IMR-90 (cell line): ENCODE measurements at regions not wholly inside any gene's neighbourhood (a gene's known extent, or its start where the extent isn't known, plus 50 kb on each side); places are given as distances from the start of the nearest gene placed in this dataset.

Experiments used
- ATAC-seq: fragments of 200-7000 bp; cut with Tn5 transposase; 2 replicates; pipeline ENCODE4 v1.9.1; 2020; ENCODE audit warnings: low read depth, mild to moderate bottlenecking, moderate library complexity
- BruUV-seq: library from RNA; stranded (reverse); fragments of 400-500 nt; replicated peaks from 2 replicates; lab custom pipeline; 2021; lab: Mats Ljungman, UMichigan
- CTCF ChIA-PET: fragments of 300-600 bp; formaldehyde crosslinking; extraction: SDS; loops from one replicate; lab custom pipeline; 2021; ENCODE audit warnings: antibody characterized with exemption; lab: Yijun Ruan, JAX
- POLR2A ChIA-PET: fragments of 300-600 bp; sonication (Branson Sonifier 250); formaldehyde crosslinking; loops from one replicate; lab custom pipeline; 2022; ENCODE audit warnings: antibody characterized with exemption; ENCODE audit not compliant: unreplicated experiment; lab: Charles Lee
- DNase-seq: peaks from one replicate; pipeline ENCODE4 v3.0.0; 2013
- H2AFZ ChIP-seq: replicated peaks from 2 replicates; pipeline ENCODE3; 2013; ENCODE audit warnings: low read length, mild to moderate bottlenecking; ENCODE audit not compliant: poor library complexity
- H2AK5ac ChIP-seq: 2 replicates; pipeline ENCODE4 v1.6.1; 2013; ENCODE audit warnings: low read depth, low read length, inconsistent platforms
- H2AK9ac ChIP-seq: replicated peaks from 2 replicates; pipeline ENCODE3; 2013; ENCODE audit warnings: mild to moderate bottlenecking, low read depth, low read length, moderate library complexity; ENCODE audit not compliant: poor library complexity
- H2BK120ac ChIP-seq: 2 replicates; pipeline ENCODE4 v1.6.1; 2013; ENCODE audit warnings: low read depth, low read length, inconsistent platforms
- H2BK15ac ChIP-seq: 3 replicates; pipeline ENCODE4 v1.6.1; 2013; ENCODE audit warnings: low read depth, low read length, inconsistent platforms
- H2BK20ac ChIP-seq: 2 replicates; pipeline ENCODE4 v1.6.1; 2013; ENCODE audit warnings: low read depth, mild to moderate bottlenecking, inconsistent platforms, low read length, moderate library complexity
- H2BK5ac ChIP-seq: 2 replicates; pipeline ENCODE4 v1.6.1; 2013; ENCODE audit warnings: mild to moderate bottlenecking, low read depth, low read length, inconsistent platforms; ENCODE audit not compliant: poor library complexity, severe bottlenecking
- H3K14ac ChIP-seq: replicated peaks from 2 replicates; pipeline ENCODE4 v1.6.1; 2013; ENCODE audit warnings: low read depth, low read length, inconsistent platforms
- H3K18ac ChIP-seq: 2 replicates; pipeline ENCODE4 v1.6.1; 2013; ENCODE audit warnings: low read depth, low read length, control low read depth
- H3K23ac ChIP-seq: 2 replicates; pipeline ENCODE4 v1.6.1; 2013; ENCODE audit warnings: low read depth, low read length, inconsistent platforms
- H3K27ac ChIP-seq: 2 replicates; pipeline ENCODE4 v1.5.1; 2013; ENCODE audit warnings: mild to moderate bottlenecking, control low read depth, low read length; ENCODE audit not compliant: insufficient read depth
- H3K27me3 ChIP-seq: 2 replicates; pipeline ENCODE4 v1.6.1; 2013; ENCODE audit warnings: low read length; ENCODE audit not compliant: control insufficient read depth, insufficient read depth
- H3K36me3 ChIP-seq: 2 replicates; pipeline ENCODE4 v1.6.1; 2013; ENCODE audit warnings: low read length, mixed read lengths; ENCODE audit not compliant: control insufficient read depth, insufficient read depth
- H3K4ac ChIP-seq: 2 replicates; pipeline ENCODE4 v1.6.1; 2013; ENCODE audit warnings: low read depth, low read length, inconsistent platforms
- H3K4me1 ChIP-seq: 2 replicates; pipeline ENCODE4 v1.6.1; 2013; ENCODE audit warnings: low read length, mixed read lengths; ENCODE audit not compliant: control insufficient read depth, insufficient read depth
- H3K4me2 ChIP-seq: 2 replicates; pipeline ENCODE4 v1.6.1; 2013; ENCODE audit warnings: low read depth, mild to moderate bottlenecking, control low read depth, low read length, moderate library complexity
- H3K4me3 ChIP-seq: 2 replicates; pipeline ENCODE4 v1.5.1; 2013; ENCODE audit warnings: low read depth, mild to moderate bottlenecking, control low read depth, low read length, moderate library complexity; ENCODE audit not compliant: insufficient read depth
- H3K56ac ChIP-seq: 2 replicates; pipeline ENCODE4 v1.6.1; 2013; ENCODE audit warnings: low read length, inconsistent platforms; ENCODE audit not compliant: insufficient read depth; ENCODE audit errors: extremely low read depth
- H3K79me1 ChIP-seq, 2 experiments: 2 replicates each; pipeline ENCODE4 v1.6.1; 2013; ENCODE audit warnings: low read length in 2 of 2, inconsistent platforms in 1 of 2, low read depth in 1 of 2
- H3K9ac ChIP-seq: 2 replicates; pipeline ENCODE4 v1.6.1; 2013; ENCODE audit warnings: low read depth, low read length, control low read depth
- H3K9me1 ChIP-seq: 2 replicates; pipeline ENCODE4 v1.6.1; 2013; ENCODE audit warnings: low read length, inconsistent platforms; ENCODE audit not compliant: insufficient read depth
- H3K9me3 ChIP-seq: 2 replicates; pipeline ENCODE4 v1.6.1; 2013; ENCODE audit warnings: low read length; ENCODE audit not compliant: control insufficient read depth, insufficient read depth
- H4K20me1 ChIP-seq: 2 replicates; pipeline ENCODE4 v1.6.1; 2013; ENCODE audit warnings: low read length, inconsistent platforms; ENCODE audit not compliant: insufficient read depth
- H4K5ac ChIP-seq: 2 replicates; pipeline ENCODE4 v1.6.1; 2013; ENCODE audit warnings: mild to moderate bottlenecking, low read depth, low read length, control low read depth
- H4K8ac ChIP-seq, 2 experiments: 2 replicates each; pipeline ENCODE4 v1.6.1; 2013; ENCODE audit warnings: low read depth in 2 of 2, low read length in 2 of 2, control low read depth in 1 of 2, inconsistent platforms in 1 of 2
- H4K91ac ChIP-seq: 2 replicates; pipeline ENCODE4 v1.6.1; 2013; ENCODE audit warnings: low read depth, low read length, inconsistent platforms; ENCODE audit not compliant: insufficient read depth
- BHLHE40 ChIP-seq: fragments of 150-350 bp; IDR thresholded peaks from 2 replicates; pipeline ENCODE4 v1.6.1; 2016; ENCODE audit warnings: mild to moderate bottlenecking, low read depth, low read length
- CHD1 ChIP-seq: IDR thresholded peaks from 2 replicates; pipeline ENCODE4 v1.6.1; 2012; ENCODE audit warnings: low read depth, low read length, improper control_type of control experiment
- CTCF ChIP-seq: conservative IDR thresholded peaks from 2 replicates; pipeline ENCODE4 v1.5.1; 2012; ENCODE audit warnings: mild to moderate bottlenecking, low read depth, low read length, improper control_type of control experiment
- MAFK ChIP-seq: IDR thresholded peaks from 2 replicates; pipeline ENCODE4 v1.6.1; 2012; ENCODE audit warnings: low read depth, low read length, improper control_type of control experiment
- MAZ ChIP-seq: IDR thresholded peaks from 2 replicates; pipeline ENCODE4 v1.6.1; 2012; ENCODE audit warnings: low read depth, mild to moderate bottlenecking, low read length, improper control_type of control experiment, moderate library complexity, borderline replicate concordance
- MXI1 ChIP-seq: IDR thresholded peaks from 2 replicates; pipeline ENCODE4 v1.6.1; 2012; ENCODE audit warnings: low read depth, mild to moderate bottlenecking, low read length, moderate library complexity, borderline replicate concordance
- POLR2A ChIP-seq: IDR thresholded peaks from 2 replicates; pipeline ENCODE4 v1.6.1; 2012; ENCODE audit warnings: mild to moderate bottlenecking, low read depth, low read length
- RCOR1 ChIP-seq: IDR thresholded peaks from 2 replicates; pipeline ENCODE4 v1.6.1; 2012; ENCODE audit warnings: mild to moderate bottlenecking, low read length, improper control_type of control experiment; ENCODE audit not compliant: insufficient replicate concordance
- SMC3 ChIP-seq: fragments of 150-350 bp; IDR thresholded peaks from 2 replicates; pipeline ENCODE4 v1.6.1; 2016; ENCODE audit warnings: low read depth, mild to moderate bottlenecking, antibody characterized with exemption, low read length, moderate library complexity
- USF2 ChIP-seq: fragments of 150-350 bp; IDR thresholded peaks from 2 replicates; pipeline ENCODE4 v1.6.1; 2017; ENCODE audit warnings: mild to moderate bottlenecking, antibody characterized with exemption, low read length, low read depth
- WGBS, 2 experiments: methylation state at CpG; one replicate each; pipeline versions ENCODE4 v1.1.5 to v1.1.7; 2013; ENCODE audit warnings: missing lambda C conversion rate in 2 of 2; ENCODE audit not compliant: insufficient read length in 1 of 2; ENCODE audit errors: extremely low coverage in 2 of 2; 5-methylcytosine and 5-hydroxymethylcytosine counted together
- dilution Hi-C: fragments of 300-500 bp; cut with HindIII; formaldehyde crosslinking; loops from one replicate; pipeline ENCODE4 v1.14.3; 2018; ENCODE audit warnings: low sequenced_read_pairs; ENCODE audit not compliant: unreplicated experiment
- in situ Hi-C: fragments of 300-500 bp; cut with MboI; formaldehyde crosslinking; loops from 3 replicates; pipeline ENCODE4 v1.14.3; 2019; ENCODE audit warnings: low sequenced_read_pairs, inconsistent platforms, mixed read lengths
- intact Hi-C: fragments of 100-400 bp; cut with micrococcal nuclease; formaldehyde crosslinking; loops from 2 replicates; pipeline ENCODE4 v1.10.0; 2022
- TF ChIP-seq, protein P1 (sequence below): fragments of 150-350 bp; IDR thresholded peaks from 2 replicates; pipeline ENCODE4 v1.6.1; 2016; ENCODE audit warnings: low read depth, mild to moderate bottlenecking, low read length, moderate library complexity, borderline replicate concordance

DNA sequence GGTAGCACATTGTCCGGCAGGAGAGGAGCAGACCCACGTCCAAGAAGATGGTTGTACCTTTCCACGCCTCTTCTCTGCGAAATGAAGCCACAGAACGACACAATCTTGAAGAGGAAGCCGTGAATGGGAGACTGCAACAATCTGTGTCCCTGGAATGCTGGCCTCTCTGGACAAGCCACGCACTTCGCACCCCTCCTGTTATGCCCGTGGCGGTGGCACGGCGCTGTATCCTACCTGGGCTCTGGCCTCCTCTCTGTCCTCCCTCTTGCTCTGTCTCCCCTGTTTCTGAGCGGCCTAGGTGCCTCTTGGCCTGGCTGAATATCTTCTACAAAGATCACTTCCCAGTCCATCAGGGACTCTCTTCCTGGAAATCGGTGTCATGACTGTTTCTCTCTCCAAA, 717.8 kb downstream of the KCNJ18 start:
- WGBS, 2 experiments, result 63% methylated on average over 8 of the region's 14 CpGs; no CpG with 5 or more reads in 1 of the 2 experiments
- Histone ChIP-seq H3K36me3 (no peaks in the 10 kb centered on the region), H4K5ac (no peak overlapping the region), H3K4me1 (no peaks in the 10 kb centered on the region), H3K9ac (no peak overlapping the region), H3K4me3 (no peak overlapping the region), H2AFZ (no peak overlapping the region), H2BK120ac (no peak overlapping the region), H2BK15ac (no peak overlapping the region), H3K56ac (no peak overlapping the region), H3K18ac (no peak overlapping the region), H2AK9ac (no peak overlapping the region), H4K20me1 (no peaks in the 10 kb centered on the region), H2BK5ac (no peak overlapping the region), H3K14ac (no peak overlapping the region), H3K9me3 (peaks cover 35% of the 10 kb centered on the region), H4K91ac (no peak overlapping the region), H3K9me1 (no peaks in the 10 kb centered on the region), H4K8ac (no peak overlapping the region), H3K27me3 (no peaks in the 10 kb centered on the region), H2BK20ac (no peak overlapping the region), H2AK5ac (no peak overlapping the region), H3K79me1 (no peaks in the 10 kb centered on the region), H3K27ac (no peak overlapping the region), H3K4me2 (no peak overlapping the region), H3K4ac (no peak overlapping the region), H3K23ac (no peak overlapping the region)
- dilution Hi-C loops, result no loop called here
- no TSS peak for BruUV-seq
- TF ChIP-seq POLR2A (no peak), USF2 (no peak), RCOR1 (no peak), SMC3 (no peak), BHLHE40 (no peak), MAFK (no peak), CHD1 (no peak), MXI1 (no peak), MAZ (no peak), CTCF (no peak)
- TF ChIP-seq, protein P1, sequence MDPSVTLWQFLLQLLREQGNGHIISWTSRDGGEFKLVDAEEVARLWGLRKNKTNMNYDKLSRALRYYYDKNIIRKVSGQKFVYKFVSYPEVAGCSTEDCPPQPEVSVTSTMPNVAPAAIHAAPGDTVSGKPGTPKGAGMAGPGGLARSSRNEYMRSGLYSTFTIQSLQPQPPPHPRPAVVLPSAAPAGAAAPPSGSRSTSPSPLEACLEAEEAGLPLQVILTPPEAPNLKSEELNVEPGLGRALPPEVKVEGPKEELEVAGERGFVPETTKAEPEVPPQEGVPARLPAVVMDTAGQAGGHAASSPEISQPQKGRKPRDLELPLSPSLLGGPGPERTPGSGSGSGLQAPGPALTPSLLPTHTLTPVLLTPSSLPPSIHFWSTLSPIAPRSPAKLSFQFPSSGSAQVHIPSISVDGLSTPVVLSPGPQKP, result no peak
- DNase-seq (no peak), ATAC-seq (no peak)
- intact Hi-C loops, result no loop called here
- POLR2A ChIA-PET, result no interaction called here
- CTCF ChIA-PET, result no interaction called here
- in situ Hi-C loops, result no loop called here
